Glomerular visceral epithelial cell (primary cell): ENCODE measurements at regions not wholly inside any gene's neighbourhood (a gene's known extent, or its start where the extent isn't known, plus 50 kb on each side); places are given as distances from the start of the nearest gene placed in this dataset.
A peak's percentile ranks its signal among the peaks of the same experiment; 100 is the strongest.

Experiments used
- DNase-seq: peaks from one replicate; pipeline ENCODE4 v3.0.0-alpha.2; 2016; ENCODE audit errors: extremely low spot score

GRCh38 chr6:157756708-157757429, 66.2 kb upstream of the SNX9 start:
- DNase-seq, result peak; percentile 92

- no peak for DNase-seq
These were observed 65.3 kb upstream of the SNX9 start for GRCh38 chr6:157757430-157758403.

DNA sequence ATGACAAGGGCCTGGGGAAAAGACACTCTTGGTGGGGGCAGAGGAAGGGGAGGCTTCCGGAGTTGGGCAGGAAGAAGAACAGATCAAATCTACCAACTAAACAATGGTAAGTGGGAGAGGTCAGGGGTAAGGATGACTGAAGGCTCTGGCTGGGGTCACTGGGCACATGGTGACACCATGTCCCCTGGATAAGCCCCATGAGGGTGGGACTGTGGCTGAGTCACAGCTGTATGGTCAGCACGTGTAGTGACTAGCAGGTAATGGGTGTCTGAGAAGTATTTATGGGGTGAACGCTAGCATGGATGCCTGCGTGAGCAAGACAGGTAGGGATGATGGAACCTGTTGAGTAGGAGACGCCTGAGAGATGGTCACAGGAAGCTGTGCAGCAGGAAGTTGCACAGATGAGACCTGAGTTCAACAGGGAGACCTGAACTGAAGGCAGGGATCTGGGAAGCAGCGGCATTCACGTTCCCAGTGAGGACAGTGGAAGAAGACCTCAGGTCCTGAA, 64.5 kb upstream of the SNX9 start:
- DNase-seq, result no peak

DNA sequence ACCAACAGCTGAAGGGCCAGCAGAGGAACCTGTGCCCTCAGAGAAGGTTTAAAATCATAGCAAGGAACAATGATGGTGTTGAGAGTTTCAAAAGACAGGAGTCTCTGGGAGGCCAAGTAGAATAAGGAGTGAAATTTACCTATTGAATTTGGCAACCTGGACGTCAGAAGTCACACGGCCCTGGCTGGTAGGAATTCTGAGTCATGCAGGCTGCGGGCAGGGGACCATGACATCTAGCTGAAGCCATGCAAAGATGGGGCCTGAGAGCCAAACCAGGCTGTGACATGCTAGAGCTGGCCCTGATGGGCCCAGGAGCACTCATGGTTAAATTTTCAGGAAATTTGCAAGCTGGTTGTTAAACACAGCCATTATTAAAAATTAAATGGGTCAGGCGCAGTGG, 64.0 kb upstream of the SNX9 start:
- peak; percentile 58 for DNase-seq

DNA sequence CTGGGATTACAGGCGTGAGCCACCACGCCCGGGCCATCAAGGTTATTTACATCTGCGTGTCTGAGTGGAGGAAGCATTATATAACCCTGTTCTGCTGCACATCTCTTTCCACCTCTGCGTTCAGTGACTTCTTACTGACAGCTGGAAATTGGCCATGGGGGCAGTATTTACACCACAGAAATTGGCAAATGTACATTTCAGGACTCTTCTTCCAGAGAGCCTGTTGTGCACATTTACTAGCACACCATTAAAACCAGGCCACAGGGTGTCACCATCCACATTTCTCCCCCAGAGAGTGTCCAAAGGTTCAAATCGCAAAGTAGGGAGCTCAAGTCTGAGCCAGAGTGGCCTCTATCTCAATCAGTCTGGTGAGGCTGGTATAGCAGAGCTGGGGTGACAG, 62.9 kb upstream of the SNX9 start:
- no peak for DNase-seq

GRCh38 chr6:157760589-157761330, 62.3 kb upstream of the SNX9 start:
- DNase-seq, result peak; percentile 67

- DNase-seq, result peak; percentile 68
These were observed 61.6 kb upstream of the SNX9 start for GRCh38 chr6:157761331-157761921.

- DNase-seq, result no peak
These were observed 61.1 kb upstream of the SNX9 start for GRCh38 chr6:157761926-157762325.

DNA sequence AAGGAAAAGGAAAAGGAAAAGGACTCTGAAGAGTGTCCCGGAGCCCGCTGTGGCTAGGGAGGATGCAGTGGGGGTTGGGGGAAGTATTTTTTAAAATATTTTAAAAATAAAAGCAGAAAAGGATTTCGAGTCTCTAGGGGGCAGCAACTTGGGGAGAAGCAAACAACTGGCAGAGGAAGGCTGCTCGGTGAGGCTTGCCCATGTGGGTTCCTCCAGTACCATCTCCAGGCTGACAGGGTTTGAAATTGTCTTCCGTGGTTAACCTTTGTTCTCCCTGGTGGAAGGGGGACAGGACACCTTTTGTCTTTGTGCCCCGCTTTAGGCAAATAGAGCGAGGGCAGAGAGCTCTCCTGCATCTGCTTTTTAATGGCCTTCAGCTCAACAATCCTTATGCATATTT, 60.4 kb upstream of the SNX9 start:
- no peak for DNase-seq

GRCh38 chr6:157763129-157763903, 59.7 kb upstream of the SNX9 start:
- peak; percentile 97 for DNase-seq

DNA sequence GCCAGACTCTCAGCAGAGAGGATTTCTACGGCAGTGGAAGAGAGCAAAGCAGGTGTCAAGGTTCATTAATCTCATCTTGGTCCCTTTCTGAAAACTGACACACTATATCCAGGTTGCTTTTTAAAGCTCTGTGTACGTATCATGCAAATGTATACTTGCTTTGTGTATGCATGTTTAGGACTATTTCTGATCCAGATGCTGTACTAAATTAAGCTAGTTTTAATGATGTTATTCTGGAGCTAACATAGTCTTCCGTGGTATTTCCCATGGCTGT, 59.2 kb upstream of the SNX9 start:
- DNase-seq, result no peak

DNA sequence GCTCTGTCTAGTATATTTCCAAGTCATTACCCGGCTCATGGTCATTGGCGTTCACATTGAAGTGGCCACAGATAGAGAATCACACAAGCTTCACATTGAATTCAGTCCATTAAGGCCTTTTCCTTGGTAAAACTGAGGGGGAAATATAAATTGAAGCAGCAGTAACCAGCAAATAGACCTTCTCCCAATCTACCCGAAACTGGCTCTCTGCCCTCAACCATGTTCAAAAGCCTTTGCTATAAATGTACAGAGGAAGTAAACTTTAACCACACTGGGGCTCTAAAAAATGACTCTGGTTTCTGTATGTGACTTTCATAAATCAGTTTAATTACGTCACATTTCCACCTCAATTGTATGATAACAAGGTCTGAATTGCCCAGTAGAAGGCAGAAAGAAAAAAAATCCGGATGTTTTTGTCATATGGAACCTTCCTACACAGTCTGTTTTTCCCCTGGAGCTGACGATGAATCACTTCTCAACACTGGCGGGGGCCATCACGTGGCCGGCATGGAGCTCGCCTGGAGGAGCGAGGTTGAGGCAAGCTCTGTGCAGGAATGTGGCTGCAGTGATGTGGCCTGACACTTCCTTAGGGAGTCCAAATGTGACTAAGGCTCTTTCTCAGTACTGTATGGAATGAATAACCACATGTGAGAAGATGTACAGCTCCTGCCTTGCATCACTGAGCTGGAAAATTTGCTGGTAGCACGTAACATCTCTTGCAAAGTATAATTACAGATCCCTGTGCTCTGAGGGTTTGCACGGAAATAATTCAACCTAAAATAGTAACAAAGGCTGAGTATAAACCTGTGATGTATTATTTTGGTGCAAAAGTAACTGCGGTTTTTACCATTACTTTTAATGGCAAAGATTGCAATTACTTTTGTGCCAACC, 58.6 kb upstream of the SNX9 start:
- DNase-seq, result peak; percentile 100

GRCh38 chr6:157766901-157767774, 55.9 kb upstream of the SNX9 start:
- DNase-seq, result no peak

DNA sequence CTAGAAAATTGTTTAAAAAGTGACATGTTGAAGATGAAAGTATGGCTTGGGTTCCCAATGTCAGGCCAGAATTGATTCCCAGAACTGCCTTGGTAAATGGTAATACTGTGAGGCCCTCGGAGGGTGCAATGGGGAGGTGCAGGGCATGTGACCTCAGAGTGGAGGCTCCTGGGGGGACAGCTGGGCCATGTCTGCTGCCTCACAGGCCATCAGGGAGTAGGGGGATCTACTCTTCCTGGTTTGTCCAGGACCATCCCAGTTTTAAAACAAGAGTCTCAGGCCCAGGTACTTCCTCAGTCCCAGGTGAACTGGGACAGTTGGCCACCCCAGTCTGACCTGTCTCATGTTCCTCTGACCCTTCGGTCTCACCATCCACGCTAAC, 55.3 kb upstream of the SNX9 start:
- DNase-seq, result no peak

GRCh38 chr6:157768304-157768703, 54.7 kb upstream of the SNX9 start:
- DNase-seq, result no peak

DNA sequence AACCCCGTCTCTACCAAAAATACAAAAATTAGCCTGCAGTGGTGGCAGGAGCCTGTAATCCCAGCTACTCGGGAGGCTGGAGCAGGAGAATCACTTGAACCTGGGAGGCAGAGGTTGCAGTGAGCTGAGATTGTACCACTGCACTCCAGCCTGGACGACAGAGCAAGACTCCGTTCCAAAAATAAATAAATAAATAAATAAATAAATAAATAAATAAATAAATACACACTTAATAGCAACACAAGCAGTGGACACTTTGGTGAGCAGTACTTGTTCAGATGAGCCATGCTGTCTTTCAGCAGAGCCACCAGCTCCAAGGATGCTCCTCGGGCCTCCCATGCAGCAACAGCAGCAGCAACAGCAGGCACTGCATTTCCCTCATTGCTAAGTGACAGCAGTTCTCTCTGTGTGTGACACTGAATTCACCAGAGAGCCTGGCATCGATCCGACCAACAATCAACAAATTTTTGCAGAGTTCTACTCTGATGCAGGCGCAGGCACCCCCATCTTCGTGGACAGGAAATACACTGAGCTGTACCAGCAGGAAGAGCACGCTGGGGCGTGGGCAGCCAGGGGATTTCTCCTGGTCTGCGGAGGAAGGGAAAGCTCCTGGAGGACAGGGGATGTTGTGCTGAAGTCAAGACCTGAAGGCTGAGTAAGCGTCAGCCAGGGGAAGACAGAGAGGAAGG, 54.0 kb upstream of the SNX9 start:
- DNase-seq, result no peak

GRCh38 chr6:157769776-157770426, 53.1 kb upstream of the SNX9 start:
- peak; percentile 41 for DNase-seq

DNA sequence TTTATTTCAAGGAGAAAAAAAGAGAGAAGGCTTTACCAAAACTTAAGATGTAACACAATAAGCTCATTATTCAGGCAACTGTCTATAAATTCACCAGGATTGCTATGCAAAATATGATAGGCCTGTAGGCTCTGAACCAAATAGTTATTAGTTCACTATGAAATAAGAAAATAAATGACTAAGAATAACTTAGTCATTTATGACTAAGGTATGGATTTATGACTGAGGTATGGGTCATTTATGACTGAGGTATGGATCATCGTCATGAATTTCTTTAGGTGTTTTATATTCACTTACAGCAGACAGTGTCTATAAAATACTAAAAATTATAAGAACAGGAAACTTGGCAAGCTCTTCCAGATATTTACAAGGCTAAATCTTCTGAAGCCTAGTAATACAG, 52.1 kb upstream of the SNX9 start:
- no peak for DNase-seq
